ENCODE measurements at regions not wholly inside any gene's neighbourhood (a gene's known extent, or its start where the extent isn't known, plus 50 kb on each side); places are given as distances from the start of the nearest gene placed in this dataset.

DNA sequence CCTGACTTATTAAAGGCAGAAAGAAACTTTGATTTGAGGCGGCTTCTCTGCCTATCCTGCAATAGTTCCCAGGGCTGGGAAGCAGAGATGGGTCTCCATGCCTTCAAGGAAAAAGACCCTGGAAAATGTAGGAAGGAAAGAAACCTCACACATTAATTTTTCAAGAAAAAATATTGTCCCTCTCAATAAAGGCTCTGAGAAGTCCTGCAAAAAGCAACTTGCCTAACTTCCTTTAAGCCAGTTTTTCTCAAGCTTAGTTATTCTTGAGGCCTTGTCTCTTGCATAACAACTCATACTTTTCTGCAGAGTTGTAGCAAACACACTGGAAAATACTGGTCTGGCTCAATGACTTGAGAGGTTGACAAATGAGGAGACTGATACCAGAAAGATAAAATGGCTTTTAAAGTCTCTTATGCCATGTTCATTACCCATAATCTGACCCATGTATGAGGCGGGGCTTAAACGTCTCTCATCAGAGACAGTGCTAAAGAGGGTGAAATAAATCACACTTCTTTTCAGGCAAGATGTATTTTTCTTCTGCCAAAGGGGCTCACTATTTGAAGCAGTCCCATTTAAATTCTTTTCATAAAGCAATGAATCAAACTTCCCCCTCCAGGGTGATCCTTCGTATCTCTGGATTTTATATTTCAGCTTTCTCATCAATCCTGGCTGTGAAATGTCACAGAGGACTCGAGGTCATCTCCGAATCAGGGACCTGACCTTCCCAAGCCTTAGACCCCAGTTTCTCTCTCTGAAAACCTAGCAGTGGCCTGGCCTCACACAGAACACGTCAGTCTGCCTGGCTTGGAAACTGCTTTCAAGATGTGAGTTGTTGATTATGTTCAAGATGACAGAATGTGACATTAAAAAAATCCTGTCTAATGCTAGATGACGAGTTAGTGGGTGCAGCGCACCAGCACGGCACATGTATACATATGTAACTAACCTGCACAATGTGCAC lies 82.3 kb upstream of the KCNG1 start:
- Histone ChIP-seq H4K20me1 (replicated peaks; ENCODE audit: control insufficient read depth, insufficient read depth, low read length) (no peaks in the 10 kb centered on the region), H3K79me2 (ENCODE audit: control insufficient read depth, insufficient read depth, low read length) (no peaks in the 10 kb centered on the region), H3K9me3 (replicated peaks; ENCODE audit: control insufficient read depth, insufficient read depth, low read depth, low read length) (no peaks in the 10 kb centered on the region), H3K27ac (ENCODE audit: extremely low read depth, low read depth, low read length) (no peak overlapping the region), H3K36me3 (ENCODE audit: control insufficient read depth, insufficient read depth, low read length) (no peaks in the 10 kb centered on the region), H3K9ac (ENCODE audit: insufficient read depth in 1 of 2, low read depth in 2 of 2, low read length in 2 of 2) (no peak overlapping the region), H2AFZ (ENCODE audit: low read depth, low read length) (no peak overlapping the region), H3K4me3 (no peak overlapping the region), H3K27me3 (ENCODE audit: control insufficient read depth in 2 of 2, insufficient read depth in 2 of 2, low read length in 2 of 2) (peaks cover 9 to 32% of the 10 kb centered on the region in 2 experiments; a peak in 4 of 5 replicates), H3K9me1 (ENCODE audit: control insufficient read depth, insufficient read depth, low read length) (no peaks in the 10 kb centered on the region), H3K4me1 (replicated peaks in 1 of 2; ENCODE audit: control insufficient read depth in 2 of 2, insufficient read depth in 2 of 2, low read length in 2 of 2) (no peaks in the 10 kb centered on the region), H3K4me2 (ENCODE audit: insufficient read depth, low read length) (no peak overlapping the region)
- DNase-seq (ENCODE audit: extremely low read depth in 1 of 4, low spot score in 3 of 4) (no peak), FAIRE-seq (no peak), ATAC-seq (no peak)
- 7% methylated on average over 10 of the region's 10 CpGs for WGBS (ENCODE audit: insufficient coverage, low coverage, missing lambda C conversion rate)
- ChIA-PET POLR2A (no interaction called here), CTCF (ENCODE audit: low intra/inter-chr PET ratio) (no interaction called here)
- in situ Hi-C loops (cut with MboI) = no loop called here
- TF ChIP-seq ZNF239 (CRISPR knock-in tag; IDR thresholded peaks at IDR 0.05) (peak; percentile 98), HEY1 (CRISPR knock-in tag; IDR thresholded peaks at IDR 0.05; ENCODE audit: borderline replicate concordance) (no peak), BRD9 (IDR thresholded peaks at IDR 0.05; ENCODE audit: low read depth, partially characterized antibody) (no peak), RBM22 (IDR thresholded peaks at IDR 0.05; ENCODE audit: low read depth, low read length, poor library complexity, severe bottlenecking) (no peak), RBM25 (IDR thresholded peaks at IDR 0.05; ENCODE audit: low read depth, low read length, severe bottlenecking) (peak; percentile 44), IRF2 (CRISPR knock-in tag; IDR thresholded peaks at IDR 0.05) (no peak)
- TF ChIP-seq, protein P1, sequence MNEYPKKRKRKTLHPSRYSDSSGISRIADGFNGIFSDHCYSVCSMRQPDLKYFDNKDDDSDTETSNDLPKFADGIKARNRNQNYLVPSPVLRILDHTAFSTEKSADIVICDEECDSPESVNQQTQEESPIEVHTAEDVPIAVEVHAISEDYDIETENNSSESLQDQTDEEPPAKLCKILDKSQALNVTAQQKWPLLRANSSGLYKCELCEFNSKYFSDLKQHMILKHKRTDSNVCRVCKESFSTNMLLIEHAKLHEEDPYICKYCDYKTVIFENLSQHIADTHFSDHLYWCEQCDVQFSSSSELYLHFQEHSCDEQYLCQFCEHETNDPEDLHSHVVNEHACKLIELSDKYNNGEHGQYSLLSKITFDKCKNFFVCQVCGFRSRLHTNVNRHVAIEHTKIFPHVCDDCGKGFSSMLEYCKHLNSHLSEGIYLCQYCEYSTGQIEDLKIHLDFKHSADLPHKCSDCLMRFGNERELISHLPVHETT (CRISPR knock-in tag; conservative IDR thresholded peaks at IDR 0.05 in 1 of 2, IDR thresholded peaks at IDR 0.05 in 1 of 2) = no peak
- no TSS peak for BruUV-seq (replicated peaks)
- intact Hi-C loops (cut with micrococcal nuclease) = no loop called here

Data from K562 (cell line).